Limb (tissue), 2 donors: ENCODE measurements at regions not wholly inside any gene's neighbourhood (a gene's known extent, or its start where the extent isn't known, plus 50 kb on each side); places are given as distances from the start of the nearest gene placed in this dataset.

Experiments used
- DNase-seq, 2 donors: peaks; one replicate each; pipeline ENCODE4 v3.0.0-alpha.2; 2016; ENCODE audit errors: extremely low spot score in 2 of 2

DNA sequence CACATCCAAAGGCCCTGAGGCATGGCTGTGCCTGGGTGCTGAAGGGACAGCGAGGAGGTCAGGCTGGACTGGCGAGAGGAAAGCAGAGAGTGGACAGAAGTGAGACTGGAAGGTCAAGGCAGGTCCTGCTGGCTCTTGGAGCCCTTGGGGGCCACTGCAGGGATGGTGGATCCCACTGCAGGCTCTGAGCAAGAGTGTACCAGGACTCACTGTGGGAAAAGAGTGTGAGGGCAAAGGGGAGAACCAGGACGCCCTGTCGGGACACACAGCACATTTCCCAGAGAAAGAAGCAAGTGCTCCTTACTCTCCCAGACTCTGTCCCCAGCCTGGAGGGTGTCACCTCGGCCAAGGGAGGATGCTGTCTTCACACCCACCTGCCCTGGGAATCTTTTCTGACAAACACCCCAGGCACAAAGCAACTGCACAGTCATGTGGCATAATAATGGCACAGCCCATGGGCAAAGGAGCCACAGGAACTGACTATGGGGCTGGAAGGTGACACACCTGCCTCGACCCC, 172.3 kb upstream of the CST7 start:
- peak in 1 of 2 donors; percentile 19 for DNase-seq

DNA sequence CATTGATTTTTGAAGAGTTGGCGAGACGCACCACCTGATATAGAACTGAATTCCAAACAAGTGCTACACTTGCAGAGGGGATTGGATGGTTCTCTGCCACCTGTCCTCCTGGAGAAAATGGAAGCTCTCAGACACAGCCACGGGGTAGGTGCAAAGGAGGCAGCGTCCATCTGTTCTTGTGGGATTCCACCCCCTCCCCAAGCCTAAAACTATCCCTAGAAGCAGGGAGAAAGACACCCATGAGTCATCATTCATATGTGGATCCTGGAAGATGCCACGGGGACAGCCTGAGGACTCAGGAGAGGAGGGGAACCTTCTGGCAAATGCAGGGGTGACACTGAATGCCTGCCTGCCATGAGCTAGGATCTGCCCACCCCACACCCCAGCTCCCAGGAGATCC, 171.3 kb upstream of the CST7 start:
- peak in 1 of 2 donors; percentile 13 for DNase-seq

DNA sequence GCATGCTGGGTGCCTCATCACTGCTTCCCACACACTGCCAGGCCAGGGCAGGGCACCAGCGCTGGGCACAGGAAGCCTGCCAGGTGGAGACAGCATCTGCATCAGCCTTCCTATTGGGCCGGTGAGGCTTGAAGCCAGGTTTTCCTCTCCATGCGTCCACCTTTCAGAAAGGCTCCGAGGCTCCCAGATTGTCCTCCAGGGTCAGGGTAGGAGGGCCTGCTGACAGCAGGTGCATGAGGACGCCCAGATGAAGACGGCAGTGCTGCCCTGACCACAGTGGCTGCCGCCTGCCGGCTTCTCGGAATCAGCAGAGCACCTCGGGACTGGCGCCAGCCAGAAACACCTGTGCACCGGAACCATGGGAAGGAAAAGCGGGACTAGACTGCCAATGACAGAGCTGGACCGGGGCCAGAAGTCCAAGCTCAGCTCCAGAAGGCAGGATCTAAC, 170.5 kb upstream of the CST7 start:
- peak in 1 of 2 donors; percentile 39 for DNase-seq

DNA sequence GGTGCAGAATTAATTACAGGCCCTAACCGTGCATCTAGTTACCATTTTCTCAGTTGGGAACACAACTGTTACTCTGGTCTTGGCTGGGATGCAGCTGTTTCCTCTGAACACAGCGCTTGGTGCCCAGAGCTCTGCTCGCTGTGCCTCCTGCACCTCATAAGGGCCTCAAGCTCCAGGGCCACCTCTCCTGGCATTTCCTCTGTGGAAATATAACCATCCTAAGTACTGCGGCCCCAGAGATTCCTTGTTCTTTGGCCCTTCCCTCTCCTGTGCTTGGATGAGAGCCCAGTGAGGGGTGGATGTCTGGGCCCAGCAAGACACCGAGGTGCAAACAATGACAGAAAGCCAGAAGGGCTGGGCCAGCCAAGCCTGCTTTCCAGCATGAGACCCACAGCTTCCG, 169.9 kb upstream of the CST7 start:
- DNase-seq: peak in 1 of 2 donors; percentile 27

DNA sequence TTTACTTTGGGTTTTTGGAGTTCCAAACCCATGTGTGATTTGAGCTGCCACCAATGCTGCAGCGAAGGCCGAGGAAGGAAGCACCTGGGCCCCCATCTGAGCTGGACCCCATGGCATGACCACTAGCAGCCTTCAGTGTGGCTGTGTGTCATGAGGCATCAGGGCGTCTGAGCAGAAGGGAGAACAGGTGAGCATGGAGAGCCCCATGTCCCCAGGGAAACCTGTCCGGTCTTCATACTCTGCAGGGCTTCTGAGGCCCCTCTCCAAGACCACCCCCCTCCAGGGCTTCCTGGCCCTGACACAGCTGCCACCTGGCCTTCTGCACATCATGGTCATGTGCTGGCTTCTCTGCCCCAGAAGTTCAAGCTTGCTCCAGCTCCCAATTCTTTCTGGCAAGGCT, 169.1 kb upstream of the CST7 start:
- DNase-seq: peak in 1 of 2 donors; percentile 21

DNA sequence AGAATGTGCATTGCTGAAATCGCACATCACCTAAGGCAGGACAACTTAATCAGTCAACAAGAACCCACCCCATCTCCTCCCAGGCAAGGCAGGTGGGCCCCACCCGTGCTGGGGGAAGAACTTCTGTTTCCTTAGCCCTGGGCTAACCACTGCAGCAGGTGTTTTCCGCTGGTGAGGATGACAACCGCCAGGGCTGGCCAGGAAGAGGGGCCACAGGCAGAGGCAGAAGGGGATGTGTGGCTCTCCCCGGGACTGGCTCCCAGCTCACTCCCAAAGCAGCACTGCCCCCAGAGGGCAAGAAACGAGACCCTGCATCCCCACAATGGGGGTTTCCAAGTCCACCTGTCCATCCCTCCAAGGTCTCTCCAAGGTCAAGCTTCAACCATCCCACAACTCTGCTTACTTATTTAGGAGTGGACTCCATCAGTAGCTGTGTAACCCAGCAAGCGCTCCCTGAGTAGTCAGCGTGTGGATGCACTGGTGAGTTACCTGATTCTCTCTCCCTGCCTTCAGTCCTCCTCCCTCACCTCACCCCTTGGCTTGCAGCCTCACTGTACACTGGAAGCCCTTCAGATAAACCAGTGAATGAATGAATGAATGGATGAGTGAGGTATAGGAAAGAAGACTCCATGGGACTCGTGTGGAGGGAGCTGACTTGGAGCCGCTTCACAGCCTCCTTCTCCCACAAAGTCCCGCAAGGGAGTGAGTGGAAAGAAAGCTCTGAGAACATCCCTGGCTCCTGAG, 168.2 kb upstream of the CST7 start:
- peak in 1 of 2 donors; percentile 21 for DNase-seq

DNA sequence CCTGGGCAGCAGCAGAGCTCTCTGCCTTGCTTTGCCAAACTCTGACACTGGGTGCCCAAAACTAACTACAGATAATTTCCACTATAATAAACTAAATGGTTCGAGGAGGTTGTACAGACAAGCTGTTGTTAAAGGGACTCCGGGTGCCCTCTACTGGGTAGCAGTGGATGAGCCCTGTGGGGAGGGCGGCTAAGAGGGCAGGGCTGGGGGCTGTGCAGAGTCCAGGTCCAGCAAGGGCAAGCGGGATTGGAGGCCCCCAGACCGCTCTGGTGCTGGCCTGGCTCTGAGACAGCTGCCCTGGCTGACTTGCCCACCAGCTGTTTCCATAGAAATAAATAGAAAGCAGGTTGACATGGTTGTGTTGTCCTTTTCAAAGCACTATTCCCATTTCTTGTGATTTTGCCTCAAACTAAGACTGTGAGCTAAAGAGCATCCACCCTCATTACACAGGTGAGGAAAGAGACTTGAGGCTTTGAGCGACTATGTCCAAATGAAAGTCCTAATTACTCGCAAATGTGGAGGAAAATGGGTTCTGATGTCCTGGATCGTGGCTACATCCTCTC, 167.6 kb upstream of the CST7 start:
- peak in 1 of 2 donors; percentile 41 for DNase-seq

DNA sequence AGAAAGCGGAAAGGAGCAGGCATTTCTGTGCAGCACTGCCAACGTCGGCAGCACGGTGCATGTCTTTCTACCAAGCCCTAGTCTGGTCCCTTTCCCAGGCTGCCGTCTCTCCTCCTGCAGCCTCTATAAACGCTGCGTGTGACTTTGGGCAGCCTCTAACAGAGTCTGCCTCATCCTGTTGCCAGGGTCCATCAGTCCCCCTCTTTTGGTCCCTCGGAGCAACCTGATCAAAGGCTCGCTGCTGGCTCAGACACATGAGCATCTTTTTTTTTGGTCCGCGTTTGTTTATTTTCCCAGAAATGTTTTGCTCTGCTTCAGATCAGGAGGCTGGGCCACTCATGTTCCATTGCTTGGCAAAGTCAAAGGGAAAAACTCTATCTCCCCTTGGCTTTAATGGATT, 166.8 kb upstream of the CST7 start:
- DNase-seq: peak in 1 of 2 donors; percentile 23

DNA sequence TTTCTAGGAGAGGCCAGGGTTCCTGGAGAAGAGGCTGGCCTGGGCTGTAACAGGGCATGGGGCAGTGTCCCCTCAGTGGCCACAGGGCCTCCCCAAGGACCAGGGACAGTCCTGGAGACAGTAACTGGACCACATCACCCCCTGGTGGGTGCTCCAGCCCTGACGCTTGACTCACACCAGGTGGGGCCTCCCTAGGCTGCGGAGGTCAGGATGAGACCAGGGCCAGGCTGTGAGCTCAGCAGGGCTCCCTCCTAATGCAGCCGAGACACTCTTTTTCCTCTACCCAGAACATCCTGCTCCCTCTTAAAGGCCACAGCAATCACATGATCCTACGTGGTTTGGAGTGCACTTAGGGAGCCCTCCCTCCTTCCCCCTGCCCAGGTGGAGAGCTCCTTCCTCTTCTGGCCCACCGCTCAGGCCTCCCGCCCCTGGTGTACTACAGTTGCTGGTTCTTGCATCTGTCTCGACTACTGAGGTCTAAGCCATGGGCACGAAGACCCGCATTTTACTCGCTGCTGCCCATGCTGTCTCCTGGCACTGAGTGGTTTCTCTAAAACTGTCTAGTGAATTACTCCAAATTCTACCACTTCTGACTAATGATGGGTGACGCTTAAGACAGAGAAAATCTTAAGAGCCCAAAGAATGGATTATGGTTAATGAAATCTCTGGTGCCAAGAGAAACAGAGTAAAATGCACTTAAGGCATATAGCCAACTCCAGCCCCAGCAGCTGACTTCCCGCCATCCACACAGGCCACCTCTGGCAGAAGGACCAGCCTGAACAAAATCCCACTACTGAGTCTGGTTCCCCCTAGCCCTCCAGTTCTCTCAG, 166.1 kb upstream of the CST7 start:
- DNase-seq: no peak

DNA sequence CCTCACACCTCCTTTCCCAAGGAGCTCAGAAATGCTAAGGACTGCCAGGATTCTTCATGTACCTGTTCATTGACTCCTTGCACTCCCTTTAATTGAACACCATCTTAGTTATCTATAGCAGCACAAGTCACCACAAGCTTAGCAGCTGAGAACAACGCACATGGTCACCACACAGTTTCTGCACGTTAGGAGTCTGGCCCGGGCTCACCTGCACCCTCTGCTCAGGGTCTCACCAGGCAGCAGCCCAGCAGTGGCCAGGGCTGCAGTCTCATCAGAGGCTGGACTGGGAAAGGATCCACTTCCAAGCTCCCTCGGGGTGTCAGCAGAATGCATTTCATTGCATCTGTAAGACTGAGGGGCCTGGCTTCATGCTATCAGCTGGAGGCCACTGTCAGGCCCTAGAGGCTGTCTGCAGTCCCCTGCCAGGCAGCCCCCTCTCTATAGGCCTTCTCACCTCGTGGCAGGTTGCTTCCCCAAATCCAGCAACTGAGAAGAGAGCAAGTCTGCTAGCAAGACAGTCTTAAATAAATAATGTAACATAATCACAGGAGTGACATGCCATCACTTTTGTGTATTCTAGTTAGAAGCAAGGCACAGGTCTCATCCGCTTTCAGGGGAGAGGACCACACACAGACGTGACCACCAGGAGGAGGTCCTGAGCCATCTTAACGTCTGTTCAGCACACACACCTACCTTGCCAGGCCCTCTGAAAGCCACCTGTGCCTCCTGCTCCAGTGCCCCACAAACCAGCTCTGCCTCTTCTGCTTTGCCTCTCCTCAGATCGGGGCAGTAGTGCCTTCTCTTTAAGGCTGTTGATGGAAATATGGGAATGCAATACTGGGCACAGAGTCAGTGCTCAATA, 165.2 kb upstream of the CST7 start:
- DNase-seq: no peak

DNA sequence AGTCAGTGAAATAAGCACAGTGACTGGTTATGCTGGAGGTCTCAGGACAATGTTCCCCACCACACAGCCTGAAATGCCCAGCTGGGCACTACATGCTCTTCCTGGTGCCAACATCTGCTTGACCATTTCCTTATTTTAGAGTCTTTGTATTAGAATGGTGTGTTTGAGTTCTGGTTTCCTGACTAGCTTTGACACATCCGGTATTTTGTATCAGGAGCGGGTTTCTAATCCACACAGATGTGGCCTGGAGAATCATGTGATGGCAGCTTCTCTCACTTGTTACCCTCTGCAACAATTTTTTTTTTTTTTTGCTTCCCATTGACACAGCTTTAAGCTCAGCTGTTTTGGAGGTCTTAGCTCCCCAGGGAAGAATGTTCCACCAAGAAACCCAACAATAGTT, 164.5 kb upstream of the CST7 start:
- no peak for DNase-seq

DNA sequence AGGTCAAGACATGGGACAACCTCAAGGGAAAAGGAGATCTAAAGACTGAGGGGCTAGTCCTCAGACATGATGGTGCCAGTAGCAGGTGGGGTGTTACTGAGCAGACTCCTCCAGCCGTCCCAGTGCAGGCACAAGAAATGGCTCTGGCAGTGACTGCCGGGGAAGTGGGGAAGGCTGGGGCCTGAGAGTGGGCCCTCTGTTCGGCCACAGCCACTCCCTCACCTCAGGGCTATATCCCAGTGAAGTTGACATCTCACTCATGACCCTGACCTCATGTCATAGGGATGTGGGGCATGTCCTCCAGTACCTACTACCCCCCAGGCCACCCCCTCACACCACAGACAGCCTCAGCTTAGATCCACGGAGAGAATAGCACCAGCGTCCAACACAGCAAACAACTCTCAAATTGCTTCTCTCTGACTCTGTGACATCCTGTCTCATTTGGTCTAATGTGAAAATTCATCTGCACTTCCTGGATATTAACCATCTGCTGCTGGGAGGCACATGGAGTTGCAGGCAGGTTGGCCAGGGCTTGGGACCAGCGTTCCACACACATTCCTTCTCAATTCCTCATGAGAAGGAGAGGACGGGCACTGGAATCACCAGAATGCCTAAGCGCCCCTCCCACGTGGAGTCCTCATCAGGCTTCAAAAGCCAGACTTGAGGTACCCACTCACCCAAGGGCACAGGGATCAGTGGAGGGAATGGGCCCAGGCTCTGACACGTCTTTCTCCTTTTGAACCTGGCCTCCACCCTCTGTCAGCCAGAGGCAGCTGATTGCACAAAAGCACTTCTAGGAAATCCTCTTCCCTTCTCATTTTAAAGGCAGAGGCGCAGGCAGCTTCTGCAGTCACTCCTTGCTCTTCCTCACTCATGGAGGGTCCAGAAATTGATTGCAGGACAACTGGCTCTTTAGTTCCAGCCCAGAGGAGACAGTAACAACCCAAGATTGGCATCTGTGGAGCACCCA, 163.6 kb upstream of the CST7 start:
- no peak for DNase-seq

DNA sequence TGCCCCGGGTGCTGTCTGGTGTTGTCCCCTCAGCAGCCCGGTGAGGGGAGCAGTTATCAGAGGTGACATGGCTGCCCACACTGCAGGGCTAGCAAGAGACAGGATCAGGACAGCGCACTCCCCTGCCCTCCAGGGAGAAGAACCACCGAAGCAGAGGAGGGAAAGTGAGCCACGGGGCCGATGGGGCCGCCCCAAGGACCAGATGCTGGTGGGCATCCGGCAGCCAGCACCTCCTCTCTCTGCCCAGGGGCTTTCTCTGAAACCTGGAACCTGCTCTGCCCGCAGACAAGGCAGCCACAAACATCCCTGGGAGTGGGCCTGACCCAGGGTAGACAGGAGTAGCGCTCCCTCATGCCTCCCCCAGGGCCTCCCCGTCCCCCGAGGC, 163.0 kb upstream of the CST7 start:
- DNase-seq: no peak

DNA sequence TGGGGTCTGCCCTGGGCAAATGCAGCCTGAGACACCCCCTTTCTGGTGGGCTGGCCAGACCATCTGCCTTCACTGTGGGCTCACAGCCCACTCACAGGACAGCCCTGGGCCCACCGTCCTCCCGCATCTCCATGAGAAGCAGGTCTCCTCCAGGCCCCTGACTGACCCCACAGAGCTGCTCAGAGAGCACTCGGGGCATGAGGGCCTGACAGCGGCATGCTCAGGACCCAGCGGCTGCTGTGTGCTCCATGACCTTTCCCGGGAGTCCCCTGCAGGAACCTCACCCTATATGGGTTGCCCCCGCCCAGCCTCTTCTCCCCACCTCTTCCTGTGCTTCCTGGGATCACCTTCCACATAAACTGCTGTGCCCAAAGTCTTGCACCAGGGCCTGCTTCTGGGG, 162.4 kb upstream of the CST7 start:
- no peak for DNase-seq

DNA sequence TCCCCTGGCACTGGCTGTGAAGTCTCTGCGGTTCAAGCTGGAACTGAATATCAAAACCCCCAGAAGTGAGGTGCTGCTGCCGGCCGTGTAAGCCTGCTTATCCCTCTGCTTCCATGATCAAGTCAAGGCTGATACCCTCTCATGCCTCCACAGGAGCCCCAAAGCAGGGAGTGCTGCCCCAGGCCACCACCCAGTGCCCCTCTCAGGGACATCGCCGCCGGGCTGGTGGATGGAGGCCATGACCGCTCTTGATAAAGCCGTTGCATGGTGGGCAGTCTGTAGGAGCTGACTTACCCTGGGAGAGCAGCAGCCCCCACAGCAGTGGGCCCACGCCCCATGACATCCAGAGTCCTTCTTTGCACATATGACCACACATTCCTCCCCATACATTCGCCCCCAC, 162.0 kb upstream of the CST7 start:
- DNase-seq: no peak

DNA sequence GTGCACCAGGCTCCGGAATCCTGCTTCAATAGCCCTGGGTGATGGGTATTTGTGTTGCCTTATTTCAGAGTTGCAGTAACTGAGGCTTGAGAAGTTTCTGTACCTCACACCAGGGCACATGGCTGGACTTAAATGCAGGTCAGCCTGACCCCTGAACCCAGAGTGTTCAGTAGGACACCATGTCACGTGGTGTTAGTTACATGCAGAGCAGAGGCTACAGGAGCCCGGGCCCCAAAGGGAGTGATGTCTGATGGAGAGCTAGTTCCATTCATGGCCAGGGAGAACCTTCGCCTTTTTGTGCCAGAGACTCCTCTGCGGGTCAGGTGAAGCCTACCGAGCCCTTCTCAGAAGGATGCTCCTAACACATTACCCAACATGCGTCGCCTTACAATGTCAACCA, 161.4 kb upstream of the CST7 start:
- no peak for DNase-seq

DNA sequence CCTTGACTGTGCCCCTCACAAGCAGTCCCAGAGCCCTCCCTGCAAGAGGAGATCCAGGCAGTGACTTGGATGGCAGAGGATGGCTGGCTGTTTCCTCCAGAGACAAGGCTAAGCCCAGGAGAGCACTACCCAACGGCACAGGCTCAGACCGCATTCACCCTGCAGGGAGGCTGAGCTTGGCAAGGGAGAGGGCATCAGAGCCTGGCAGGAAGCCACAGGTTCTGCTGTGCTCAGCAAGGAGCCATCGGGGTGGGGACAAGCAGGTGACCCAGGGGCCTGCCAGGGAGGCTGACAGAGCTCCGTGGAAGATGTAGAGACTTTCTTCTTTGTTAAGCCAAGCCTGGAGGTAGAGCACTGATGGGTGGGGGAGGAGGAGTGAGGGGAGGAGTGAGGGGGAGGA, 159.2 kb upstream of the CST7 start:
- DNase-seq: no peak

DNA sequence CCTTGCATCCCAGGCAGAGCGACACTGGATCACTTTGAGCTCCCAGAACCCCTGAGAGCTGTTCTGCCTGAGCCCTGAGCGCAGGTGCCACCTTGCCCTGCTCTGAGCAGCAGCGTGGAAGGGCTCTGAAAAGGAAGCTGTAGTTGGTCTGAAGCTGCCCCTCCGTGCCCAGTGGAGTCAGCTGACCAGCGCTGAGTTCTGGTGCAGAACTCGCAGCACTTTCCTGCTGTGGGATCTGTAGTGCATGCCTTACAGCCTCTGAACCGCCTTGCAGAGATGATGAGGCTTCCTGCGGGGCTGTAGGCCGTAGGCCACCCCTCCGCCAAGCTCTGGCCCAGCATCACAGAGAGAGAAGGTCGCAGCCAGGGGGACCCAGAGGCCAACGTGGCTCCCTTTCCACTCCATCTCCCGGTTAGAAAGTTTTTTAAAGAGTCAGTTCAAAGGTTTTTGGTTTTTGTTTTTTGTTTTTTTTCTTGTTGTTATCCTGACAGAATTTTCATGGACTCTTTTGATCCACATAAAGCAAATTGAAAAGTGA, 158.3 kb upstream of the CST7 start:
- DNase-seq: no peak

DNA sequence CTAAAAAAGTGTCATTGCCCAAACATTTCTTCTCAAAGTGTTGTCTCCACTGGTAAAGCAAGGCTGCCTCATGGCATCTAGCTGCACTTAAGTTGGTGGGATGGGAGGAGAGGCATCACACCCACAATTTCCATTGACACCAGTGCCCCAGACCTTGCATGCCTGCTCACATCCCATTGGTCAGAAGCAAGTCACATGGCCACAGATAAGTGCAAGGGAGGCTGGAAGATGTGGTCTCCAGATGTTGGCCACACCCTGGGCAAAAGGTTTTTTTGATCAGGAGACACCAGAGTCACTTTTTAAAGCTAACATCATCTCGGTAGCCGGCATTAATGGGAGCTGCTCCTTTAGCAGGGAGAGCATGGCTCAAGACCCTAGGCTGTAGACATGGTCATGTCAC, 157.1 kb upstream of the CST7 start:
- no peak for DNase-seq
